ENCODE measurements at regions not wholly inside any gene's neighbourhood (a gene's known extent, or its start where the extent isn't known, plus 50 kb on each side); places are given as distances from the start of the nearest gene placed in this dataset.

GRCh38 chr5:74257645-74258313, 382.7 kb downstream of the ENC1 start:
- peak; percentile 67 for DNase-seq (ENCODE audit: low read depth)

- no peak for DNase-seq (ENCODE audit: low read depth)
Measured at GRCh38 chr5:74257060-74257527, 383.4 kb downstream of the ENC1 start.

DNA sequence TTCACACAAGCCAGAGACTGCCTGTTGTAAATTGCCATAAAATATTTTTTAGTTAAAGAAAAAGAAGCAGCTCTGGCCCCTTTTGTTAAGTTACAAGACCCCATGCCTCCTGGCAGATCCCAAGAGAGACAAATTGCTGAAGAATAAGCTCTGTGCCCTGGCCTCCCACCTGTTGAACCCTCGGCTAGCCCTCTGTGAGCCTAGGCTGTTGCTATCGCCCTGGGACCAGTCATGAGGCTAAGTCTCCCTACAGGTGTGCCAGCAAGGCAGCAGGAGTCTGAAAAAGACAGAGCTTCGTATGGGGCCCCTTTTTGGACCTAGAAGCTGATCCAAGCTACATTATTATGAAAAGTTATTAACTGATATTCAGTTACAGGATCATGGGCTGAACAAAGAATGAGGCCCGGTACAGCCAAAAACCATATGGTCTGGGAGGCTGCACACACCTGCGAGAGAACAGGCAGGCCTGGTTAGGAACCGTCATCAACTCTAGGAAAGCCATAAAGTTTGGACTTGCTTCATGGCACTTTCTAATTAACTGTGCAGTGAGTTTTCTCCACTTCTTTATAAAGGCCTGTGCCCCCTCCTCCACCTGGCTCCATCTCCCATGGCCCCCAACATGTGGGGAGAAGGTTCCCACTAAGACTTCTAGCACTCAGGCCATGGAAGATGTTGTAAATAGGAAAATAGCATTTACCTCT, 384.7 kb downstream of the ENC1 start:
- DNase-seq (ENCODE audit: low read depth) = no peak

DNA sequence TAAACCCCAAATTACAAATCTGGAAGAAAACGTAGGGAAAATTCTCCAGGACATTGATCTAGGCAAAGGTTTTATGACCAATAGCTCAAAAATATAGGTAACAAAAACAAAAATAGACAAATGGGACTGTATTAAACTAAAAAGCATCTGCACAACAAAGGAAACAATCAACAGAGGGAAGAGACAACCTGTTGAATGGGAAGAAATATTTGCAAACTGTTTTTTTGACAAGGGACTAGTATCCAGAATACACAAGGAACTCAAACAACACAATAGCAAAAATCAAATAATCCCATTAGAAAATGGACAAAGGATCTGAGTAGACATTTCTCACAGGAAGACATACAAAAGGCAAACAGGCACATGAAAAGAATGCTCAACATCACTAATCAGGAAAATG, 386.3 kb downstream of the ENC1 start:
- no peak for DNase-seq (ENCODE audit: low read depth)

- no peak for DNase-seq (ENCODE audit: low read depth)
Measured at GRCh38 chr5:74252044-74252443, 388.5 kb downstream of the ENC1 start.

DNA sequence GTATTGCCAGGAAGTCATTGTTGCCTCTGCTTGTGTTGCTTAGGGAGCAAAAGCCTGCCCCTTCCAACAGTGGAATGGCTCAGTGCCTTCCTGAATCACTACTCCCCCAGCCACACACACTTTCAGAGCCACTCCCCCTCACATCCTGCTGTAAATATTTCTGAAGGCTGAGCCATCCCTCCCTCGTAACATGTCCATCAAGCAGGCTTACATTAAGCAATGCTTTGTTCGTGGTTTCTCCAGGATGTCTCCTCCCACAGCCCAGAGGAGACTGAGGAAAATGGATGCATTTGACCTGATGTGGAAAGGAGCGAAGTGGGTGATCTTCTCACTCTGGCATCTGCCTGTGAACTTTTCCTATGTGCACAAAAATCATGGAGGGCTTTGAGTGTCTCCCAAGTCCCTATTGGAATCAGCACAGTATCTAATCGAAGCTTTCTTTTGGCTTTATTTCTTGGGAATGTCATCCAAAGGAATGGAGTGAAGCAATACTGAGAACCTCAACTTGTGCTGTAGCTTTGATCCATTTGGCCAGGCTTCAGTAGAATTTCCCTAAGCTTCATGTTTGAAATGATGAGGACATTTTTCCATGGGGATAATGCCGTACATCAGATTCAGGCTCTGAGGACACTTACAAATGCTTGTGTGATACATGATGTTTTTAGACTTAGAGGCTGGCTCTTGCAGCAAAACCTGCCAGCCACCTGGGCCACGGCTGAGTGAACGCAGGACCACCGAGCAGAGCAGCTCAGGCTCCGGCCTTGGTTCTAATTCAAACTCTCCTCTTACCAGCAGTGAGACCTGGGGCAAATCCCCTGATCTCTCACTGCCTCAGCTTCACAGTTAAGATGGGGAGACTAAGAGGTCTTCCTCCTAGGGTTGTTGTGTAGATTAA, 389.1 kb downstream of the ENC1 start:
- DNase-seq (ENCODE audit: low read depth) = peak; percentile 45

- no peak for DNase-seq (ENCODE audit: low read depth)
Measured at GRCh38 chr5:74250304-74251102, 390.0 kb downstream of the ENC1 start.

- no peak for DNase-seq (ENCODE audit: low read depth)
Measured at GRCh38 chr5:74248576-74248975, 392.0 kb downstream of the ENC1 start.

- DNase-seq (ENCODE audit: low read depth) = no peak
Measured at GRCh38 chr5:74244406-74244805, 396.1 kb downstream of the ENC1 start.

- DNase-seq (ENCODE audit: low read depth) = no peak
Measured at GRCh38 chr5:74243634-74244033, 396.9 kb downstream of the ENC1 start.

DNA sequence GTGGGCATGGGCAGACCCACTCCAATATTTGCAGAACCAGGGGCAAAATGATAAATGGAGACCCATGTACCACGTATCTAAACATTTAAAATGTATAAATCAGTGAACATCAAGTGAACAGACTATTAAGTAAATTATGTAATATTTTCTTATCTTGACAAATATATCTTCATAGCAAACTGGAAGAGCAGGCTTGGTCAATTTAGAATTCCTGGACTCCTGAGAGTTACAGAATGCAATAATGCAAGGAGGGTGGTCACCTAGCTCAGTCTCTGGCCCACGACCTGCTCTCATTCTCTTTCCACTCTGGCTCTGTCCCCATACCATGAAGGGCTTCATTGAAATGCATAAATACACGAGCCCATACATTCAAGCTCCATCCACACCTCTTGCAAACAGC, 398.0 kb downstream of the ENC1 start:
- no peak for DNase-seq (ENCODE audit: low read depth)

DNA sequence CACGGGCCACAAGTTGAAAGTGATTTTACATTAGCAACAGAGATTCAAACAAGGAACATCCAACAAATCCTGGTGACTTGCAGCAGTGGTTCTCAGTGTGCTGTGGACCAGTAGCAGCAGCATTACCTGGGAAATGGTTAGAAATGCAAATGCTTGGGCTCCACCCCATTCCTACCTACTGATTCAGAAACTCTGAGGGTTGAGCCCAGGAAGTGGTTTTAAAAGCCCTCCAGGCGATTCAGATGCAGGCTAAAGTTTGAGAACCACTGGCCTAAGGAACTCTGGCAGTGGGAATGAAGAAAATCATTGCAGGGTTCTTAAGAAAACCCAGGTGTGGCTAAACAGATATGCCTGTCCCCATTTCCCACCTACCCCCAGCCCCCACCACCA, 398.8 kb downstream of the ENC1 start:
- no peak for DNase-seq (ENCODE audit: low read depth)

GRCh38 chr5:74240783-74241750, 399.5 kb downstream of the ENC1 start:
- no peak for DNase-seq (ENCODE audit: low read depth)

DNA sequence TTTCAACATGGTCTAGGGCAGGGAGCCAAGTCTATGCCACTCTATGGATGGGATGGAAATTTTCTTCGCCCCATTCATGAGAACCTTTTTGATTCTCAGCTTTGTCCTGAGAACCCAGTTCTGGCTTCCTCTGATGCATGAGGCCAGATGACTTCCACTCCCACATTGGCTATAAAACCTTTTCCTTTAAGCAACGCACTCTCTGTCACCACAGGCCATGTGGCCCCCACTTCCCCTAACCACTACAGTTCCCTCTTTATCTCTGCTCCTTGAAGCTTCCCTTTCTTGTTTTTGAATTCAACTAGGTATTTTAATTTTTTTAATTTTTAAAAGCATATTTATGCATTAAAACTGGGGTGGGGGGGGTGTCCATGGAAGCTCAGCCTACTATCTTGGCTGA, 401.3 kb downstream of the ENC1 start:
- no peak for DNase-seq (ENCODE audit: low read depth)

DNA sequence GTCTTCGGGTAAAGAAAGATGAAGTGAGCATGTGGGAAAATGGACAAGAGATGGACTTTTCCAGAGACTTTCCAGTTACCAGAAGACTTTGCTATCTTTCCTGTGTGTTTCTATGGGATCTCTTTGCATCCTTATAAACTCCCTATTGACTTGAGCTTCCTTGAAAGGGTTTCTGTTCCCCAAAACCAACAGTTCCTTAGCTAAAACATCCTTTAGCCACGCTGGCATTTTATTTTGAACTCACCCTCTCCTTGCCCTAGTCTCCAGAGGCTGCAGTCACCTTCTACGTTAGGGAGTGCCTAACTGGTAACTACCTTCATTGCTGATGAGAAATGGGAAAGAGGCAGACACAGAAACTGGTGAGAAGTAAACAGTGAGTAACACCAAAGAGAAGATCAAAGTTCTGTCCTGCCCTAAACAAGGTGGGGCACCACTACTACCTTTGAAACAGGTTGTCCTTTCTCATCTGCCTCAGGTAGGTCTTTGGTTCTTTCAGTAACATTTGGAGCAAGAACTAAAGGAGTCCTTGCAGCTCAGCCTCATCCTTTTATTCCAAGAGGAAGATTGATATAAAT, 402.9 kb downstream of the ENC1 start:
- no peak for DNase-seq (ENCODE audit: low read depth)

DNA sequence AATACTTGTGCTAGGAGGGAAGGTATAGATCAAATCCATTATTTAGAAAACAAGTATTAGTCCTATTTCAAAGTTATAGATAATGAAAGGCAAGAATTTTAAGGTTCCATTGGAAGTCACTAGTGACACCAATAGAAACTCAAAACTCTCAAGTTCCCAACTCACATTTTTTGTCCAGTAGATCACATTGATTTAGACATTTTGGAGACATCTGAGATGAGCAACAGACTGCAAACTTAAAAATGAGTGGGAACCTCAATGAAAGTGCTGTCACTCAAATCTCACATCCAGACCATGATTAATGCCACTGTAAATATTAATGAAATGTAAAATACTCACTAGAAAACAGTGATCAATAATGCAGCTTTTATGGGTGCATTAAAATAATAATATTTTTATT, 405.0 kb downstream of the ENC1 start:
- no peak for DNase-seq (ENCODE audit: low read depth)

DNA sequence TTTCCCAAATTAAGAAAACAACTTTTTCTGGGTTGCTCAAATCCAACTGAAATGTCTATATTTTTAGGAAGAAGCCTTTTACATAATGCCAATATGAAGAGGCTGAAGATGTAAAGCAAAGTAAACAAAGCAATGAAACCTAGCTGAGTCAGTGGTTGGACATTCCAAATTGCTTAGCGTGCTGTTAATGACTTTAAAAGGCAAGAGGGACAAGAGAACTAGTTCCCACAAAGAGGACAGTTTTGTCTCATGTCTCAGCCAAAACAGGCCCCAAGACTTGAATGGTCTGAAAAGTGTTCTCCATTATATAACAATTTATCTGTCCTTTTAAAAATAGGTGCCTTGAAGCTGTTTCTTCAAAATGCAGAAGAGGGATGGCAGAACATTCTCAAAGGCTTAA, 407.0 kb downstream of the ENC1 start:
- DNase-seq (ENCODE audit: low read depth) = no peak

DNA sequence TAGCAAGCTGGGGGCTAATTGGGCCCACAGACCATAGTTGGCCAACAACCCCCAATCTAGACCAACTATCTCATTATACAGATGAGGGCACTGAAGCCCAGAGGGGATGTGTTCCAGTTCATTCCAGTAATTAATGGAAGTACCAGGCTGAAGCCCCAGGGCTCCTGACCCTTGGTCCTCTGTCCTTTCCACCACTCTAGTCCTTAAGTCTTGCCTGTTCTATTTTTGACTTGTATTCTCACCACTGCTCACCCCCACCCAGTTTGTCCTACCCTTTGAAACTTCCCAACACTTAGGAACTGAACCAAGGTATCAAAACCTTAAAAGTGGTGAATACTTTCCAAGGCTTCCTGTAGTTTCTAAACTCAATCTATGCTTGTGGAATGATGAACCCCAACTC, 407.4 kb downstream of the ENC1 start:
- no peak for DNase-seq (ENCODE audit: low read depth)

GRCh38 chr5:74232276-74232675, 408.3 kb downstream of the ENC1 start:
- DNase-seq (ENCODE audit: low read depth) = no peak

DNA sequence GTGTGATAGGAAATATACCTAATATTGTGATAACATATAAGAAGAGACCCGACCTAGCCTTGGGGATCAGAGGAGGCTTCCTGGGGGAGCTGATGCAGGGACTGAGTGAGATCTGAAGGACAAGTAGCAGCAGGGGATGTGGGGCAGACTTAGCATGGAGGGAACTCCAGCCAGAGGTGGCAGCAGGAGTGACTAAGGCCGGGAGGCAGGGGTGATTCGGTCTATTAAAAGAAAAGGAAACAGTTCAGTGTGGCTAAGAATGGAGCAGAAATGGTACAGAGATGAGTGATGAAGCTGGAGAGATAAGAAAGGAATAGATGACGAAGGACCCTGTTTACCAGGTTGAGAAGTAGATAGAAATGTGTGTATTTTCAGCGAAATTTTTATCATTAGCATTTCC, 408.8 kb downstream of the ENC1 start:
- no peak for DNase-seq (ENCODE audit: low read depth)
